Endothelial cell of umbilical vein (primary cell): ENCODE measurements at regions not wholly inside any gene's neighbourhood (a gene's known extent, or its start where the extent isn't known, plus 50 kb on each side); places are given as distances from the start of the nearest gene placed in this dataset.

Experiments used
- BruUV-seq: library from RNA; stranded (reverse); fragments of 400-500 nt; replicated peaks from 2 replicates; lab custom pipeline; 2021; lab: Mats Ljungman, UMichigan
- CTCF ChIA-PET: fragments of 300-600, 350-600 bp; sonication (Branson Sonifier 250); formaldehyde crosslinking; loops from one replicate; lab custom pipeline; 2021; ENCODE audit warnings: antibody characterized with exemption, inconsistent platforms; lab: Charles Lee
- POLR2A ChIA-PET: fragments of 300-600, 350-600 bp; sonication (Branson Sonifier 250); formaldehyde crosslinking; loops from one replicate; lab custom pipeline; 2021; ENCODE audit warnings: antibody characterized with exemption, inconsistent platforms; lab: Charles Lee
- DNase-seq: peaks from one replicate; pipeline ENCODE4 v3.0.0-alpha.2; 2011; ENCODE audit warnings: low read depth, low spot score
- FAIRE-seq: peaks from 2 replicates; lab custom pipeline; 2011; peaks lifted over from hg19 to GRCh38; lab: Jason Lieb, UNC
- H2AFZ ChIP-seq: 2 replicates; pipeline ENCODE4 v1.6.0; 2012; ENCODE audit warnings: low read depth, low read length, control low read depth, inconsistent platforms
- H3K27ac ChIP-seq: 2 replicates; pipeline ENCODE4 v1.5.1; 2011; ENCODE audit warnings: low read depth, mild to moderate bottlenecking, control low read depth, low read length, moderate library complexity; ENCODE audit not compliant: insufficient read depth
- H3K27me3 ChIP-seq, 2 experiments: 2 replicates each; pipeline versions ENCODE4 v1.6.0 to v1.6.1; 2011; ENCODE audit warnings: low read length in 2 of 2, mixed read lengths in 1 of 2; ENCODE audit not compliant: control insufficient read depth in 2 of 2, insufficient read depth in 2 of 2
- H3K36me3 ChIP-seq, 2 experiments: 2 replicates in 1 of 2; 3 replicates in 1 of 2; pipeline ENCODE4 v1.5.1; 2011; ENCODE audit warnings: low read length in 2 of 2, mild to moderate bottlenecking in 1 of 2, moderate library complexity in 1 of 2; ENCODE audit not compliant: control insufficient read depth in 2 of 2, insufficient read depth in 2 of 2; ENCODE audit errors: extremely low read depth in 1 of 2
- H3K4me1 ChIP-seq: 3 replicates; pipeline ENCODE4 v1.5.1; 2011; ENCODE audit warnings: mild to moderate bottlenecking, low read length; ENCODE audit not compliant: control insufficient read depth, insufficient read depth; ENCODE audit errors: extremely low read depth
- H3K4me2 ChIP-seq: 2 replicates; pipeline ENCODE4 v1.6.1; 2011; ENCODE audit warnings: low read length, control low read depth, mixed read lengths; ENCODE audit not compliant: insufficient read depth
- H3K4me3 ChIP-seq, 3 experiments: fragments of 200-600 bp in 1 of 3; sonication (generic), shearing (Covaris generic) in 1 of 3; replicated peaks in 1 of 3; 2 replicates each; pipeline ENCODE4 v1.5.1; 2011 to 2016; ENCODE audit warnings: control low read depth in 3 of 3, low read length in 3 of 3, mild to moderate bottlenecking in 2 of 3, inconsistent platforms in 1 of 3, low read depth in 1 of 3, moderate library complexity in 1 of 3; ENCODE audit not compliant: insufficient read depth in 1 of 3
- H3K79me2 ChIP-seq: 2 replicates; pipeline ENCODE4 v1.6.0; 2012; ENCODE audit warnings: low read length, inconsistent platforms; ENCODE audit not compliant: control insufficient read depth, insufficient read depth
- H3K9ac ChIP-seq: replicated peaks from 2 replicates; pipeline ENCODE3; 2011; ENCODE audit warnings: low read length, control low read depth; ENCODE audit not compliant: insufficient read depth; ENCODE audit errors: extremely low read depth
- H3K9me1 ChIP-seq: replicated peaks from 3 replicates; pipeline ENCODE4 v1.6.0; 2011; ENCODE audit warnings: mild to moderate bottlenecking, low read length; ENCODE audit not compliant: control insufficient read depth, insufficient read depth; ENCODE audit errors: extremely low read depth
- H3K9me3 ChIP-seq: replicated peaks from 2 replicates; pipeline ENCODE4 v1.5.1; 2012; ENCODE audit warnings: low read length, inconsistent platforms; ENCODE audit not compliant: control insufficient read depth, insufficient read depth
- H4K20me1 ChIP-seq: replicated peaks from 2 replicates; pipeline ENCODE3; 2011; ENCODE audit warnings: mild to moderate bottlenecking, low read length; ENCODE audit not compliant: control insufficient read depth, insufficient read depth; ENCODE audit errors: extremely low read depth
- EZH2 ChIP-seq: IDR thresholded peaks from 2 replicates; pipeline ENCODE4 v1.6.1; 2012; ENCODE audit warnings: borderline replicate concordance, low read depth, mild to moderate bottlenecking, moderate library complexity, low read length, inconsistent platforms; ENCODE audit not compliant: severe bottlenecking
- FOS ChIP-seq: IDR thresholded peaks from 2 replicates; pipeline ENCODE4 v1.6.1; 2011; ENCODE audit warnings: mild to moderate bottlenecking, low read length, moderate library complexity, borderline replicate concordance; ENCODE audit not compliant: insufficient read depth
- GATA2 ChIP-seq: IDR thresholded peaks from 2 replicates; pipeline ENCODE4 v1.7.0; 2011; ENCODE audit warnings: low read depth, mild to moderate bottlenecking, moderate library complexity, mixed read lengths, low read length; ENCODE audit not compliant: insufficient read length, insufficient read depth
- JUN ChIP-seq: IDR thresholded peaks from 2 replicates; pipeline ENCODE4 v1.6.1; 2011; ENCODE audit warnings: borderline replicate concordance, low read depth; ENCODE audit not compliant: insufficient read length, insufficient read depth
- MAX ChIP-seq: IDR thresholded peaks from 2 replicates; pipeline ENCODE4 v1.6.1; 2011; ENCODE audit not compliant: insufficient read depth, insufficient read length
- MYC ChIP-seq: IDR thresholded peaks from one replicate; pipeline ENCODE4 v1.6.1; 2011; ENCODE audit warnings: mild to moderate bottlenecking, low read depth, low read length
- POLR2A ChIP-seq: IDR thresholded peaks from 2 replicates; pipeline ENCODE4 v1.6.1; 2012; ENCODE audit warnings: low read depth, mild to moderate bottlenecking, control low read depth, low read length
- POLR2AphosphoS5 ChIP-seq: IDR thresholded peaks from 2 replicates; pipeline ENCODE4 v1.6.1; 2012; ENCODE audit warnings: low read depth, mild to moderate bottlenecking, control low read depth, low read length, moderate library complexity; ENCODE audit not compliant: insufficient read depth
- dilution Hi-C: fragments of 300-500 bp; cut with MboI; formaldehyde crosslinking; loops from one replicate; pipeline ENCODE4 v1.15.0; 2019; ENCODE audit warnings: low sequenced_read_pairs; ENCODE audit not compliant: extremely low pct_ligation_motif_present
- intact Hi-C: fragments of 100-400 bp; cut with micrococcal nuclease; formaldehyde crosslinking; loops from one replicate; pipeline ENCODE4 v1.10.0; 2022
- TF ChIP-seq, protein P1 (sequence below), 2 donors: IDR thresholded peaks; 1 replicate in 1 of 2; 2 replicates in 1 of 2; pipeline ENCODE4 v1.5.1; 2011; ENCODE audit warnings: low read length in 2 of 2, mild to moderate bottlenecking in 2 of 2, moderate library complexity in 2 of 2, control low read depth in 1 of 2, inconsistent platforms in 1 of 2, low read depth in 1 of 2; ENCODE audit not compliant: insufficient read depth in 1 of 2; ENCODE audit errors: extremely low read depth in 1 of 2

- TF ChIP-seq FOS: no peak
- TF ChIP-seq JUN: no peak
- no peak for TF ChIP-seq POLR2A
- TF ChIP-seq, protein P1, sequence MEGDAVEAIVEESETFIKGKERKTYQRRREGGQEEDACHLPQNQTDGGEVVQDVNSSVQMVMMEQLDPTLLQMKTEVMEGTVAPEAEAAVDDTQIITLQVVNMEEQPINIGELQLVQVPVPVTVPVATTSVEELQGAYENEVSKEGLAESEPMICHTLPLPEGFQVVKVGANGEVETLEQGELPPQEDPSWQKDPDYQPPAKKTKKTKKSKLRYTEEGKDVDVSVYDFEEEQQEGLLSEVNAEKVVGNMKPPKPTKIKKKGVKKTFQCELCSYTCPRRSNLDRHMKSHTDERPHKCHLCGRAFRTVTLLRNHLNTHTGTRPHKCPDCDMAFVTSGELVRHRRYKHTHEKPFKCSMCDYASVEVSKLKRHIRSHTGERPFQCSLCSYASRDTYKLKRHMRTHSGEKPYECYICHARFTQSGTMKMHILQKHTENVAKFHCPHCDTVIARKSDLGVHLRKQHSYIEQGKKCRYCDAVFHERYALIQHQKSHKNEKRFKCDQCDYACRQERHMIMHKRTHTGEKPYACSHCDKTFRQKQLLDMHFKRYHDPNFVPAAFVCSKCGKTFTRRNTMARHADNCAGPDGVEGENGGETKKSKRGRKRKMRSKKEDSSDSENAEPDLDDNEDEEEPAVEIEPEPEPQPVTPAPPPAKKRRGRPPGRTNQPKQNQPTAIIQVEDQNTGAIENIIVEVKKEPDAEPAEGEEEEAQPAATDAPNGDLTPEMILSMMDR (IDR thresholded peaks at IDR 0.05; ENCODE audit: extremely low read depth in 1 of 2, insufficient read depth in 1 of 2, low read depth in 1 of 2, low read length in 2 of 2): no peak
- CTCF ChIA-PET: no interaction called here
- DNase-seq: no peak
- POLR2A ChIA-PET: no interaction called here
- Histone ChIP-seq H3K9ac (no peak overlapping the region), H3K4me2 (no peak overlapping the region), H3K4me1 (no peaks in the 10 kb centered on the region), H3K36me3 (no peaks in the 10 kb centered on the region), H3K27me3 (no peaks in the 10 kb centered on the region), H3K27ac (no peak overlapping the region), H3K9me3 (no peaks in the 10 kb centered on the region), H3K79me2 (no peaks in the 10 kb centered on the region), H2AFZ (no peak overlapping the region), H3K4me3 (no peak overlapping the region), H3K9me1 (no peaks in the 10 kb centered on the region), H4K20me1 (no peaks in the 10 kb centered on the region)
- no peak for FAIRE-seq
- intact Hi-C loops (no loop called here), dilution Hi-C loops (no loop called here)
- no TSS peak for BruUV-seq
Observed at GRCh38 chr16:65226077-65226476, 104.2 kb upstream of the CDH11 start.

DNA sequence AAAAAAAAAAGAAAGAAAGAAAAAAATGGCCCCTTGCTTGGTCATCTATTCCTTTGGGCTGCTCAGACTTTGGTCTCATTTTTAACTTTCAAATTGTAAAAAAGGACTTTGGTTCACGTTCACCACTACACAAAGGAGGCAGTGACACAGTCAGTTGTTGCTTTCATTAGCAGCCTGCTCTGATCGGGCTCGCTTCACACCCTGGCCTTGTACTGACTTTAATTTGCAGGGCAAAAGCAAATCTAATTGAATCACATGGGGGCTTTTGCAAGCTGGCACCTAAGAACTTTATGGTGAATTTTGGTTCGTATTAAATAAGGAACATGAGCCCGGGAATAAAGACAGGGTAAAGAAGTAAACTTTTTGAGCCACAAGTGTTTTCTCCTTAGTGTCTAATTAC is 103.6 kb upstream of the CDH11 start:
- Histone ChIP-seq H3K4me1 (no peaks in the 10 kb centered on the region), H3K4me3 (no peak overlapping the region), H3K4me2 (no peak overlapping the region), H3K9ac (no peak overlapping the region), H3K9me1 (no peaks in the 10 kb centered on the region), H4K20me1 (no peaks in the 10 kb centered on the region), H3K27me3 (no peaks in the 10 kb centered on the region), H3K27ac (no peak overlapping the region), H3K79me2 (no peaks in the 10 kb centered on the region), H3K9me3 (no peaks in the 10 kb centered on the region), H3K36me3 (no peaks in the 10 kb centered on the region), H2AFZ (no peak overlapping the region)
- CTCF ChIA-PET: no interaction called here
- intact Hi-C loops (no loop called here), dilution Hi-C loops (no loop called here)
- POLR2A ChIA-PET: no interaction called here
- FAIRE-seq: no peak
- no TSS peak for BruUV-seq
- no peak for DNase-seq
- no peak for TF ChIP-seq POLR2A
- no peak for TF ChIP-seq POLR2AphosphoS5
- TF ChIP-seq MAX: no peak
- no peak for TF ChIP-seq JUN
- no peak for TF ChIP-seq EZH2
- no peak for TF ChIP-seq MYC
- no peak for TF ChIP-seq GATA2
- no peak for TF ChIP-seq FOS
- TF ChIP-seq, protein P1 (IDR thresholded peaks at IDR 0.05; ENCODE audit: extremely low read depth in 1 of 2, insufficient read depth in 1 of 2, low read depth in 1 of 2, low read length in 2 of 2): no peak
